ENCODE measurements at regions not wholly inside any gene's neighbourhood (a gene's known extent, or its start where the extent isn't known, plus 50 kb on each side); places are given as distances from the start of the nearest gene placed in this dataset.
"Not testable (repeated sequence)": the region's sequence is repeated elsewhere in the genome, so short reads cannot be mapped to it uniquely, and the experiment has no call there.

DNA sequence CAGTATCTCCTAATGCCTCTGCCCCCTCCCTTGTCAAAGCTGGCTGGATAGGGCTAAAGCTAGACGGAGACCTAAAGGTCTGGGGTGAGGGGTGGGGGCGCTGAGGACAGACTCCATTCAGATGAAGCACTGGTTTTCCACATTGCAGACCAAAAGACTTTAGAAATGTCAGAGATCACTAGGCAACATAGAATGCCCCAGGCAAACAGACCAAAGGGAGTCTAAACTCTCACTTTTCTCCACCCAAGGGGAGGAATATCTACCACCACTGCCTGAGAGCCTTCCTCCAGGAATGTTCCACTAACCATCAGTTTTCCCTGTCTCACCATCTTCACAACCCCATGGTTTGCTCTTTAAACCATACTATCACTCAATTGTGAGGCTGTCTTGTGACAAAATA lies 106.9 kb upstream of the KRAS start:
- TF ChIP-seq, protein P1, sequence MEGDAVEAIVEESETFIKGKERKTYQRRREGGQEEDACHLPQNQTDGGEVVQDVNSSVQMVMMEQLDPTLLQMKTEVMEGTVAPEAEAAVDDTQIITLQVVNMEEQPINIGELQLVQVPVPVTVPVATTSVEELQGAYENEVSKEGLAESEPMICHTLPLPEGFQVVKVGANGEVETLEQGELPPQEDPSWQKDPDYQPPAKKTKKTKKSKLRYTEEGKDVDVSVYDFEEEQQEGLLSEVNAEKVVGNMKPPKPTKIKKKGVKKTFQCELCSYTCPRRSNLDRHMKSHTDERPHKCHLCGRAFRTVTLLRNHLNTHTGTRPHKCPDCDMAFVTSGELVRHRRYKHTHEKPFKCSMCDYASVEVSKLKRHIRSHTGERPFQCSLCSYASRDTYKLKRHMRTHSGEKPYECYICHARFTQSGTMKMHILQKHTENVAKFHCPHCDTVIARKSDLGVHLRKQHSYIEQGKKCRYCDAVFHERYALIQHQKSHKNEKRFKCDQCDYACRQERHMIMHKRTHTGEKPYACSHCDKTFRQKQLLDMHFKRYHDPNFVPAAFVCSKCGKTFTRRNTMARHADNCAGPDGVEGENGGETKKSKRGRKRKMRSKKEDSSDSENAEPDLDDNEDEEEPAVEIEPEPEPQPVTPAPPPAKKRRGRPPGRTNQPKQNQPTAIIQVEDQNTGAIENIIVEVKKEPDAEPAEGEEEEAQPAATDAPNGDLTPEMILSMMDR (IDR thresholded peaks at IDR 0.05): no peak
- Mint-ChIP-seq H3K27ac (ENCODE audit: unreplicated experiment) (no peak overlapping the region), H3K36me3 (ENCODE audit: unreplicated experiment) (no peaks in the 10 kb centered on the region), H3K9me3 (ENCODE audit: unreplicated experiment) (no peaks in the 10 kb centered on the region), H3K4me3 (ENCODE audit: unreplicated experiment) (no peak overlapping the region), H3K27me3 (ENCODE audit: unreplicated experiment) (peaks cover 9% of the 10 kb centered on the region), H3K4me1 (ENCODE audit: unreplicated experiment) (no peaks in the 10 kb centered on the region)
- no peak for DNase-seq (ENCODE audit: extremely low spot score, unreplicated experiment)

DNA sequence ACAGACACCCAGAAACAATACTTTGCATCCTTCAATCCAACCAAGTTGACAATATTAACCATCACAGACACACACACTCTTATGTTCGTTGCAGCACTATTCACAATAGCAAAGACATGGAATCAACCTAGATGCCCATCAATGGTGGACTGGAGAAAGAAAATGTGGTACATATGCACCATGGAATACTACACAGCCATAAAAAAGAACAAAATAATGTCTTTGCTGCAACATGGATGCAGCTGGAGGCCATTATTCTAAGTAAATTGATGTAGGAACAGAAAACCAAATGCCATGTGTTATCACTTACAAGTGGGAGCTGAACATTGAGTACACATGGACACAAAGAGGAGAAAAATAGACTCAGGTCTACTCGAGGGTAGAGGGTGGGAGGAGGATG lies 102.2 kb upstream of the KRAS start:
- DNase-seq (ENCODE audit: extremely low spot score, unreplicated experiment); H3K4me3 Mint-ChIP-seq (ENCODE audit: unreplicated experiment); H3K4me1 Mint-ChIP-seq (ENCODE audit: unreplicated experiment); H3K36me3 Mint-ChIP-seq (ENCODE audit: unreplicated experiment); H3K9me3 Mint-ChIP-seq (ENCODE audit: unreplicated experiment); H3K27ac Mint-ChIP-seq (ENCODE audit: unreplicated experiment); H3K27me3 Mint-ChIP-seq (ENCODE audit: unreplicated experiment): not testable (repeated sequence)

DNA sequence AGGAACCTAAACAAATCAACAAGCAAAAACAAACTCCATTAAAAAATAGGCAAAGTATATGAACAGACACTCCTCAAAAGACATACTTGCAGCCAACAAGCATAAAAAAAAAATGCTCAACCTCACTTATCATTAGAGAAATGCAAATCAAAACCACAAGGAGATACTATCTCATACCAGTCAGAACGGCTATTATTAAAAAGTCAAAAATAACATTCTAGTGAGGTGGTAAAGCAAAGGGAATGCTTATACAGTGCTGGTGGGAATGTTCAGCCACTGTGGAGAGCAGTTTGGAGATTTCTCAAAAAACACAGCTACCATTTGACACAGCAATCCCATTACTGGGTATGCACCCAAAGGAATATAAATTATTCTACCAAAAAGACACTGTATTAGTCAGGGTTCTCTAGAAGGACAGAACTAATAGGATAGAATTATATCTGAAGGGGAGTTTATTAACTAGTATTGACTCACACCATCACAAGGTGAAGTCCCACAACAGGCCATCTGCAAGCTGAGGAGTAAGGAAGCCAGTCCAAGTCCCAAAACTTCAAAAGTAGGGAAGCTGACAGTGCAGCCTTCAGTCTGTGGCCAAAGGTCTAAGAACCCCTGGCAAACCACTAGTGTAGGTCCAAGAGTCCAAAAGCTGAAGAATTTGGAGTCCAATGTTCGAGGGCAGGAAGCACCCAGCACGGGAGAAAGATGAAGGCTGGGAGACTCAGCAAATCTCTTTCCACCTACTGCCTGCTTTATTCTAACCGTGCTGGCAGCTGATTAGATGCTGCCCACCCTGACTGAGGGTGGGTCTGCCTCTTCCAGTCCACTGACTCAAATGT lies 101.6 kb upstream of the KRAS start:
- peaks cover 8% of the 10 kb centered on the region for H3K4me1 Mint-ChIP-seq (ENCODE audit: unreplicated experiment)
- H3K4me3 Mint-ChIP-seq (ENCODE audit: unreplicated experiment): no peak overlapping the region
- DNase-seq (ENCODE audit: extremely low spot score, unreplicated experiment): no peak
- no peaks in the 10 kb centered on the region for H3K36me3 Mint-ChIP-seq (ENCODE audit: unreplicated experiment)
- H3K9me3 Mint-ChIP-seq (ENCODE audit: unreplicated experiment): no peaks in the 10 kb centered on the region
- H3K27ac Mint-ChIP-seq (ENCODE audit: unreplicated experiment): no peak overlapping the region
- TF ChIP-seq, protein P1 (IDR thresholded peaks at IDR 0.05): no peak
- H3K27me3 Mint-ChIP-seq (ENCODE audit: unreplicated experiment): peaks cover 4% of the 10 kb centered on the region

DNA sequence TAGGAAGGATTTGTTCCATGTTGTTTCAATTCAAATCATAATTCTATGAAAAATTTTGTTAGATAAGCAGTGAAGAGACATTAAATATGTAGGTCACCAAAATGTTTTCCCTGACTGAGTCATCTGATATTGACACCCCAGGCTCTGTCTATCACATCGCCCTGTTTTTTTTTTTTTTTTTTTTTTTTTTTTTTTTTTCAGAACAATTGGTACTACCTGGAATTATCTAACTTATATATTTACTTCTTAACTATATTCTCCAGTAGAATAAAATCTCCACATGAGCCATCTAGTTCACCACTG lies 97.8 kb upstream of the KRAS start:
- Mint-ChIP-seq H3K9me3 (ENCODE audit: unreplicated experiment) (no peaks in the 10 kb centered on the region), H3K4me1 (ENCODE audit: unreplicated experiment) (peaks cover 8% of the 10 kb centered on the region), H3K4me3 (ENCODE audit: unreplicated experiment) (no peak overlapping the region), H3K27ac (ENCODE audit: unreplicated experiment) (no peak overlapping the region), H3K27me3 (ENCODE audit: unreplicated experiment) (no peaks in the 10 kb centered on the region), H3K36me3 (ENCODE audit: unreplicated experiment) (no peaks in the 10 kb centered on the region)
- TF ChIP-seq, protein P1 (IDR thresholded peaks at IDR 0.05): no peak
- DNase-seq (ENCODE audit: extremely low spot score, unreplicated experiment): no peak

DNA sequence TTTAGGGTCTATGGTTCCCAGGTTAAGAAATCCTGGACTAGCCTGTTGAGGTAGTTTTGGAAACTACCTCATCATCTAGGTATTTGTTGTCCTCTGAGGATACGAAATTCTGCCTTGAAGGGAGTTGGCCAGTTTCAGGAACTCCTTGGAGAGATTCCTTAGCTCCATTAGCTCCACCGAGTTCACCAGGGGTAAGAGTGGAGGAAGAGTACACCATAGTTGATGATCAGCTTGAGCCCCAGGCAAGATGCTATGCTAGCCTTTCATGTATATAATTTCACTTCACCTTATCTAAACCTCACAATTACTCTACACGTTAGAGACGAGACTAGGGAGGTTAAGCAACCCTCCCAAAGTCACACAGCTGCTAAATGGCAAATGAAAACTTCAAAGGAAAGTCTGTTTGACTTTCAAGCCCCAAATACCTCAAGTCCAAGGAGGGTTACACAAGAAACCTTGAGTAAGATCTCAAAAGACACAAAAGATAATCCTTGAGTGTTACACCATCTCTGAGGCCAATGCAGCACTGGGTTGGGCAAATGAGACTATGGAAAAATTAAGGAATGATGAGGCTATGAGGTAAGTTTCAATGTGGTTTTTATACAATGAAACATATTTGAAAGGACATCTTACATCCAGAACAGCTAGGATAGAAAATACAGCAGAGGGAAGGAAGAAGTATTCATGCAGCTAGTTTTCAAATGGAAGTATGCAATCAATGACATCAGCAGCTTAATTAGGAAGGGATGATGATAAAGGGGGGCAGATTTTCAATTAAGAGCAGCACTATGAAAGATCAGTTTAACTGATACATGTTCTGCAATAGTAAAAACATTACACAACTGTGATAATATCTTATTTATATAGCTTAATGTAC lies 97.2 kb upstream of the KRAS start:
- no peak overlapping the region for H3K4me3 Mint-ChIP-seq (ENCODE audit: unreplicated experiment)
- H3K4me1 Mint-ChIP-seq (ENCODE audit: unreplicated experiment): peaks cover 8% of the 10 kb centered on the region
- no peaks in the 10 kb centered on the region for H3K27me3 Mint-ChIP-seq (ENCODE audit: unreplicated experiment)
- no peak for DNase-seq (ENCODE audit: extremely low spot score, unreplicated experiment)
- H3K9me3 Mint-ChIP-seq (ENCODE audit: unreplicated experiment): no peaks in the 10 kb centered on the region
- TF ChIP-seq, protein P1 (IDR thresholded peaks at IDR 0.05): no peak
- H3K27ac Mint-ChIP-seq (ENCODE audit: unreplicated experiment): no peak overlapping the region
- no peaks in the 10 kb centered on the region for H3K36me3 Mint-ChIP-seq (ENCODE audit: unreplicated experiment)

DNA sequence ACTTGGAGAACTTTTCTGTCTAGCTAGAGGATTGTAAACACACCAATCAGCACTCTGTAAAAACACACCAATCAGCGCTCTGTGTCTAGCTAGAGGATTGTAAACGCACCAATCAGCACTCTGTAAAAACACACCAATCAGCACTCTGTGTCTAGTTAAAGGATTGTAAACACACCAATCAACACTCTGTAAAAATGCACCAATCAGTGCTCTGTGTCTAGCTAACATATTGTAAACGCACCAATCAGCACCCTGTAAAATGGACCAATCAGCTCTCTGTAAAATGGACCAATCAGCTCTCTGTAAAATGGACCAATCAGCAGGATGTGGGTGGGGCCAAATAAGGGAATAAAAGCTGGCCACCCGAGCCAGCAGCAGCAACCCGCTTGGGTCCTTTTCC lies 91.1 kb upstream of the KRAS start:
- not testable (repeated sequence) for H3K27ac Mint-ChIP-seq (ENCODE audit: unreplicated experiment); H3K9me3 Mint-ChIP-seq (ENCODE audit: unreplicated experiment); H3K4me1 Mint-ChIP-seq (ENCODE audit: unreplicated experiment); H3K27me3 Mint-ChIP-seq (ENCODE audit: unreplicated experiment); H3K36me3 Mint-ChIP-seq (ENCODE audit: unreplicated experiment); H3K4me3 Mint-ChIP-seq (ENCODE audit: unreplicated experiment); DNase-seq (ENCODE audit: extremely low spot score, unreplicated experiment)
